Esophagus squamous epithelium (tissue), 4 donors: ENCODE measurements at regions not wholly inside any gene's neighbourhood (a gene's known extent, or its start where the extent isn't known, plus 50 kb on each side); places are given as distances from the start of the nearest gene placed in this dataset.

Experiments
- POLR2A ChIP-seq, 4 donors: fragments of 450-650 bp; IDR thresholded peaks; one replicate each; pipeline ENCODE4 v1.6.1; 2017; ENCODE audit warnings: antibody characterized with exemption in 4 of 4, mild to moderate bottlenecking in 4 of 4, moderate library complexity in 3 of 4
- TF ChIP-seq, protein P1 (sequence below), 6 experiments: fragments of 450-650 bp in 4 of 6; fragments of 200-600 bp in 2 of 6; sonication (generic) in 2 of 6; IDR thresholded peaks; one replicate each; pipeline ENCODE4 v1.5.1; 2016 to 2019; ENCODE audit warnings: antibody characterized with exemption in 6 of 6, mild to moderate bottlenecking in 4 of 6, moderate library complexity in 4 of 6

DNA sequence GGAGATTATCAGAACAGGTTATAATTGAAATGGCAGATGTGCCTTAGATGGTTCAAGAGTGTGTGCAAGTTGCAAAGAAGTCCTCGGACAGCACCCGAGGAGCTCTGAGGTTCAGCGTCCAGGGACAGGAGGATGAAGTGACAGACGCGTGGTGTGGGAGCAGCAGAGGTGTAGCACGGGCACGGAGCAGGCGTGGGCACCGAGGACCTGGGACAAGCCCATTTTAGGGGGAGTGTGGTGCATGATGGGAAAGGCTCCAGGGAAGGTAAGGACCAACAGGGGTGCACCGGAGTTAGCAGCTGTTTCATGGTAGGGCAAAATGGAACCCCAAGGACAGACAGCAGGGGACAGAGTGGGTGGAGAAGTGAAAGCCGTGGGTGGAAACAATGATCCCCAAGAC, 56.3 kb upstream of the BACE2 start:
- TF ChIP-seq, protein P1, sequence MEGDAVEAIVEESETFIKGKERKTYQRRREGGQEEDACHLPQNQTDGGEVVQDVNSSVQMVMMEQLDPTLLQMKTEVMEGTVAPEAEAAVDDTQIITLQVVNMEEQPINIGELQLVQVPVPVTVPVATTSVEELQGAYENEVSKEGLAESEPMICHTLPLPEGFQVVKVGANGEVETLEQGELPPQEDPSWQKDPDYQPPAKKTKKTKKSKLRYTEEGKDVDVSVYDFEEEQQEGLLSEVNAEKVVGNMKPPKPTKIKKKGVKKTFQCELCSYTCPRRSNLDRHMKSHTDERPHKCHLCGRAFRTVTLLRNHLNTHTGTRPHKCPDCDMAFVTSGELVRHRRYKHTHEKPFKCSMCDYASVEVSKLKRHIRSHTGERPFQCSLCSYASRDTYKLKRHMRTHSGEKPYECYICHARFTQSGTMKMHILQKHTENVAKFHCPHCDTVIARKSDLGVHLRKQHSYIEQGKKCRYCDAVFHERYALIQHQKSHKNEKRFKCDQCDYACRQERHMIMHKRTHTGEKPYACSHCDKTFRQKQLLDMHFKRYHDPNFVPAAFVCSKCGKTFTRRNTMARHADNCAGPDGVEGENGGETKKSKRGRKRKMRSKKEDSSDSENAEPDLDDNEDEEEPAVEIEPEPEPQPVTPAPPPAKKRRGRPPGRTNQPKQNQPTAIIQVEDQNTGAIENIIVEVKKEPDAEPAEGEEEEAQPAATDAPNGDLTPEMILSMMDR (IDR thresholded peaks at IDR 0.05): no peak
- no peak for TF ChIP-seq POLR2A (IDR thresholded peaks at IDR 0.05)
